GM19463 (cell line): ENCODE measurements at regions not wholly inside any gene's neighbourhood (a gene's known extent, or its start where the extent isn't known, plus 50 kb on each side); places are given as distances from the start of the nearest gene placed in this dataset.
"Not testable (repeated sequence)": the region's sequence is repeated elsewhere in the genome, so short reads cannot be mapped to it uniquely, and the experiment has no call there.

ENCODE experiments used
- ATAC-seq: cut with Tn5 transposase; IDR thresholded peaks from one replicate; pipeline ENCODE4 v1.9.1; 2021; ENCODE audit warnings: mild to moderate bottlenecking, moderate library complexity; ENCODE audit not compliant: unreplicated experiment

GRCh38 chr14:105635560-105635959 lies 109.2 kb downstream of the TMEM121 start:
- ATAC-seq, result no peak

- ATAC-seq, result not testable (repeated sequence)
Observed at GRCh38 chr14:105636021-105636420, 109.6 kb downstream of the TMEM121 start.

- ATAC-seq, result no peak
Observed at GRCh38 chr14:105636935-105637334, 110.6 kb downstream of the TMEM121 start.

- not testable (repeated sequence) for ATAC-seq
Observed at GRCh38 chr14:105637345-105637744, 111.0 kb downstream of the TMEM121 start.

- ATAC-seq, result not testable (repeated sequence)
Observed at GRCh38 chr14:105639969-105640931, 113.9 kb downstream of the TMEM121 start.

GRCh38 chr14:105641075-105641937 lies 114.9 kb downstream of the TMEM121 start:
- ATAC-seq, result no peak

- not testable (repeated sequence) for ATAC-seq
Observed at GRCh38 chr14:105641951-105642350, 115.6 kb downstream of the TMEM121 start.

GRCh38 chr14:105642486-105642885 lies 116.1 kb downstream of the TMEM121 start:
- ATAC-seq, result not testable (repeated sequence)

GRCh38 chr14:105643406-105644052 lies 117.1 kb downstream of the TMEM121 start:
- ATAC-seq, result not testable (repeated sequence)

- ATAC-seq, result not testable (repeated sequence)
Observed at GRCh38 chr14:105644053-105644435, 117.7 kb downstream of the TMEM121 start.

- not testable (repeated sequence) for ATAC-seq
Observed at GRCh38 chr14:105644457-105644856, 118.1 kb downstream of the TMEM121 start.

GRCh38 chr14:105644891-105645290 lies 118.5 kb downstream of the TMEM121 start:
- not testable (repeated sequence) for ATAC-seq

GRCh38 chr14:105645389-105645788 lies 119.0 kb downstream of the TMEM121 start:
- not testable (repeated sequence) for ATAC-seq

GRCh38 chr14:105646175-105646574 lies 119.8 kb downstream of the TMEM121 start:
- ATAC-seq, result no peak

- not testable (repeated sequence) for ATAC-seq
Observed at GRCh38 chr14:105646711-105647281, 120.4 kb downstream of the TMEM121 start.

- not testable (repeated sequence) for ATAC-seq
Observed at GRCh38 chr14:105647426-105647783, 121.0 kb downstream of the TMEM121 start.

- no peak for ATAC-seq
Observed at GRCh38 chr14:105647784-105648608, 121.6 kb downstream of the TMEM121 start.

- ATAC-seq, result not testable (repeated sequence)
Observed at GRCh38 chr14:105648609-105649535, 122.5 kb downstream of the TMEM121 start.

- ATAC-seq, result not testable (repeated sequence)
Observed at GRCh38 chr14:105652317-105652716, 125.9 kb downstream of the TMEM121 start.
